Stomach (tissue), 8 donors: ENCODE measurements at regions not wholly inside any gene's neighbourhood (a gene's known extent, or its start where the extent isn't known, plus 50 kb on each side); places are given as distances from the start of the nearest gene placed in this dataset.
A peak's percentile ranks its signal among the peaks of the same experiment; 100 is the strongest.

Experiments
- DNase-seq, 2 donors: peaks; one replicate each; pipeline versions ENCODE4 v3.0.0 to v3.0.0-alpha.2; 2013 to 2019
- H3K27ac ChIP-seq, 5 donors: fragments of 200-600 bp in 4 of 5; sonication (generic) in 4 of 5; one replicate each; pipeline ENCODE4 v1.5.1; 2013 to 2019; ENCODE audit warnings: mild to moderate bottlenecking in 1 of 5, moderate library complexity in 1 of 5
- H3K27me3 ChIP-seq, 3 donors: fragments of 200-600 bp; sonication (generic); one replicate each; pipeline ENCODE4 v1.5.1; 2017 to 2019; ENCODE audit warnings: mixed run types in 1 of 3
- H3K36me3 ChIP-seq, 4 donors: fragments of 200-600 bp; sonication (generic); 1 replicate in 3 of 4; 2 replicates in 1 of 4; pipeline ENCODE4 v1.5.1; 2016 to 2019
- H3K4me1 ChIP-seq, 4 donors: fragments of 200-600 bp; sonication (generic); one replicate each; pipeline ENCODE4 v1.5.1; 2016 to 2019
- H3K4me3 ChIP-seq, 4 donors: fragments of 200-600 bp; sonication (generic) in 3 of 4; one replicate each; pipeline ENCODE4 v1.5.1; 2016 to 2019; ENCODE audit warnings: mild to moderate bottlenecking in 1 of 4
- H3K9me3 ChIP-seq, 4 donors: fragments of 200-600 bp; sonication (generic); one replicate each; pipeline ENCODE4 v1.5.1; 2016 to 2019
- EP300 ChIP-seq: sonication (generic); formaldehyde crosslinking; IDR thresholded peaks from one replicate; pipeline ENCODE4 v1.6.1; 2017; ENCODE audit warnings: antibody characterized with exemption
- POLR2A ChIP-seq, 4 donors: fragments of 450-650 bp; IDR thresholded peaks; one replicate each; pipeline ENCODE4 v1.6.1; 2016; ENCODE audit warnings: antibody characterized with exemption in 4 of 4, control low read depth in 2 of 4, mild to moderate bottlenecking in 1 of 4, moderate library complexity in 1 of 4
- POLR2AphosphoS5 ChIP-seq, 3 donors: sonication (generic); formaldehyde crosslinking; IDR thresholded peaks; one replicate each; pipeline ENCODE4 v1.6.1; 2016; ENCODE audit warnings: antibody characterized with exemption in 3 of 3
- WGBS, 5 donors: extraction: QIAGEN DNeasy Blood & Tissue Kit in 3 of 5; methylation state at CpG; one replicate each; pipeline versions ENCODE4 v1.1.5 to v1.1.7; 2013 to 2018; 5-methylcytosine and 5-hydroxymethylcytosine counted together
- intact Hi-C: fragments of 100-400 bp; cut with DNase I; formaldehyde crosslinking; loops from one replicate; pipeline ENCODE4 v1.15.1; 2023; ENCODE audit warnings: low total_unique reads
- TF ChIP-seq, protein P1 (sequence below), 7 experiments: fragments of 450-650 bp in 4 of 7; fragments of 200-600 bp in 3 of 7; sonication (generic) in 3 of 7; IDR thresholded peaks; one replicate each; pipeline ENCODE4 v1.5.1; 2016 to 2019; ENCODE audit warnings: antibody characterized with exemption in 7 of 7, control low read depth in 2 of 7, mild to moderate bottlenecking in 1 of 7
- donor health status: healthy with polysubstance abuse.
- donor health status: Bipolar disorder and iron deficiency.
- donor health status: healthy.

DNA sequence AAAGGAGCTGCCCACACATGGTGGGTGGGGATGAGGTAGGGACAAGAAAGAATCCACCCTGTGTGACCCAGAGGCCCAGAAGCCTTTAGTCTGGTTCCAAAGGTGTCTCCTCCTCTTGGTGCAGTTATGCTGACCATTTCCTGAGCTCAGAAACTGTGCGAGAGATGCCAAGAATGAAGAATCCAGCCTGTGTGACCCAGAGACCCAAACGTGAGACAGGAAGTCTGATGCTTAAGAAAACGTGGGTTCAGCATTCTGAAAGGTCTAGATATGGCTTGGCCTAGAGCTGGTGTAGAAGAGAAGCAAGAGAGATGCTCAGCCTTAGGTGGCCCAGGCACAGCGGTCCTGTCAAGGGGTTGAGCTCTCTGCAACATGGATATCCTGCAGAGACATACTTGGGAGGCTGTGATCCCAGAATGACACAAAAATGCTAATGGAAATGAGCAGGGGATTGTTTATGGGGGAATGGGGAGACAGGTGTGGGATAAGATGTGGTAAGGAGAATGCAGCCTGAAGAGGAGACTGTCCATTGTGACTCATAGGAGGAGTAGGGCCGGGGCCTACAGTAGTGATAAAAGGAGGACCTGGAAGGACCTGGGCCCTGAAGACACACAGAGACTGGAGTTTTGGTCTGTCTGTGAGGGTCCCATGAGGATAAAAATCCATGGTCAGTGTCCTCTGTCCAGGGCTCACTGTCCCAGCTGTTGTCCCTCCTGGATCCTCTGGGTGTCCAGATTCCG, 79.0 kb downstream of the ZNF280B start:
- Histone ChIP-seq H3K27me3 (peaks cover 0 to 57% (median 0%) of the 10 kb centered on the region in 3 donors), H3K9me3 (no peaks in the 10 kb centered on the region), H3K27ac (no peak overlapping the region), H3K36me3 (no peaks in the 10 kb centered on the region), H3K4me1 (no peaks in the 10 kb centered on the region), H3K4me3 (no peak overlapping the region)
- no peak for DNase-seq
- intact Hi-C loops, result no loop called here
- WGBS, 5 donors, result 51 to 58% (median 56%) methylated on average over 6 of the region's 6 CpGs
- TF ChIP-seq EP300, result no peak
- TF ChIP-seq POLR2AphosphoS5 (IDR thresholded peaks at IDR 0.05), result no peak
- TF ChIP-seq, protein P1, sequence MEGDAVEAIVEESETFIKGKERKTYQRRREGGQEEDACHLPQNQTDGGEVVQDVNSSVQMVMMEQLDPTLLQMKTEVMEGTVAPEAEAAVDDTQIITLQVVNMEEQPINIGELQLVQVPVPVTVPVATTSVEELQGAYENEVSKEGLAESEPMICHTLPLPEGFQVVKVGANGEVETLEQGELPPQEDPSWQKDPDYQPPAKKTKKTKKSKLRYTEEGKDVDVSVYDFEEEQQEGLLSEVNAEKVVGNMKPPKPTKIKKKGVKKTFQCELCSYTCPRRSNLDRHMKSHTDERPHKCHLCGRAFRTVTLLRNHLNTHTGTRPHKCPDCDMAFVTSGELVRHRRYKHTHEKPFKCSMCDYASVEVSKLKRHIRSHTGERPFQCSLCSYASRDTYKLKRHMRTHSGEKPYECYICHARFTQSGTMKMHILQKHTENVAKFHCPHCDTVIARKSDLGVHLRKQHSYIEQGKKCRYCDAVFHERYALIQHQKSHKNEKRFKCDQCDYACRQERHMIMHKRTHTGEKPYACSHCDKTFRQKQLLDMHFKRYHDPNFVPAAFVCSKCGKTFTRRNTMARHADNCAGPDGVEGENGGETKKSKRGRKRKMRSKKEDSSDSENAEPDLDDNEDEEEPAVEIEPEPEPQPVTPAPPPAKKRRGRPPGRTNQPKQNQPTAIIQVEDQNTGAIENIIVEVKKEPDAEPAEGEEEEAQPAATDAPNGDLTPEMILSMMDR (IDR thresholded peaks at IDR 0.05), result no peak
- no peak for TF ChIP-seq POLR2A (IDR thresholded peaks at IDR 0.05)

DNA sequence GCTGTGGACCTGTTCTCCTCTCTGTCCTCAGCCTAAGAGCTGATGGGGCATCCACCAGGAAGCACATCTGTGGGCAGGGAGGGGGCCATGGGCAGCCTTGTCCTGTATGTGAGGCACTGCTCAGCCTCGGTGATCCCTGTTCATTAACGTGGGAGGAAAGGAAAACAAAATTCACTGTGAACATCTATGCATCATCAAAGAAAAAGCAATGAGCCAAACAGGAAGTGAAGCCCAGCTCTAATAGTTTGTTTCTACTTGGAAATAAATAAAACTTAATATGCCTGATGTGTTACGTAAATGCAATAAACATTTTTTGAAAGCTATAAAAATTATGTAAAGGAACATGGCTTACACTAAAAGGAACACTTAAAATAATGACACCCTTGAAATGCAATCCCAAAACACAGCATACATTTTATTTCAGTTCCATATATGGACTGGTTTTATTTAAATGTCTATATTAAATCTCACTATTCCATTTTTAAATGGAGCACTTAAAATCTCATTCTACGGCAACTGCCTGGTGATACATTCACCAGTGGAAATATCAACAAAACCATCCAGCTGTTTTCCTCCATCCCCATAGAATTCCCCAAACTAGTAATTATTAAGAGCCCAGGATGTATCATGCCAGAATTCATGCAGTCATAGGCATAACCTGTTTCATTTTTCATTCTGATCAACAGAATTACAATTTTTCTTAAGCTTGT, 78.3 kb downstream of the ZNF280B start:
- peaks cover 0 to 49% (median 0%) of the 10 kb centered on the region in 3 donors for H3K27me3 ChIP-seq
- no peak overlapping the region for H3K27ac ChIP-seq
- no peak for DNase-seq
- no peak overlapping the region for H3K4me3 ChIP-seq
- WGBS, 5 donors, result 48 to 63% (median 58%) methylated on average over 4 of the region's 4 CpGs
- no peaks in the 10 kb centered on the region for H3K4me1 ChIP-seq
- no peaks in the 10 kb centered on the region for H3K9me3 ChIP-seq
- no peak for TF ChIP-seq POLR2A (IDR thresholded peaks at IDR 0.05)
- TF ChIP-seq, protein P1 (IDR thresholded peaks at IDR 0.05), result no peak
- no peak for TF ChIP-seq EP300
- no peak for TF ChIP-seq POLR2AphosphoS5 (IDR thresholded peaks at IDR 0.05)
- intact Hi-C loops, result no loop called here
- no peaks in the 10 kb centered on the region for H3K36me3 ChIP-seq

DNA sequence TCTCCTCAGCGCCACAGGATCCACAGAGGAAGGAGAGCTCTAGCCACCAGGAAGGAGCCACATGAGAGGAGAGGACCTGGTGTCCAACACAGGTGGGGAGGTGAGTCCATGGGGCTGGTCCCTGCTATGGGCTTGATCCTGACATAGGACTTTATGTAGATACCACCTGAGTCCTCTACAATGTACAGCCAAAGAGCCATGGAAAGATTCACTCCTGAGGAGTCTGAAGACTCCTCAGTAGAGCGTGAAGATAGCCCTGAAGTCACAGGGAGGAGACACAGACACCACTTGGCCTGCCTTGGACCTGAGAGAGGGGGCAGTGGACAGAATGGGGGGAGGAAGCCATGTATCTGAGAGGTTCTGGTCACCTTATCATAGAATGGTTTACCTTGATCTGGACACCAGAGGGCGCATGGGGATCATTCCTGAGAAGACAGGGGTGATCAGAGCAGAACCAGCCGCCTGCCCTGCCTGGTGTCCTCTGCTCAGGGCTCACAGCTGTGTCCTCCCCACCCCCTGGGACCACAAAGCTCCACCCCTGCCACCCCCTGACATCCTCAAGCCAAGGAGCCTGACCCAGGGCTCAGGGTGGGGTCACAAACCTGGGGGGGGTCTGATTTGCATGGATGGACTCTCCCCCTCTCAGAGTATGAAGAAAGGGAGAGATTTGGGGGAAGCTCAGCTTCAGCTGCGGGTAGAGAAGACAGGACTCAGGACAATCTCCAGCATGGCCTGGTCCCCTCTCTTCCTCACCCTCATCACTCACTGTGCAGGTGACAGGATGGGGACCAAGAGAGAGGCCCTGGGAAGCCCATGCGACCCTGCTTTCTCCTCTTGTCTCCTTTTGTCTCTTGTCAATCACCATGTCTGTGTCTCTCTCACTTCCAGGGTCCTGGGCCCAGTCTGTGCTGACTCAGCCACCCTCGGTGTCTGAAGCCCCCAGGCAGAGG, 77.0 kb downstream of the ZNF280B start:
- TF ChIP-seq, protein P1 (IDR thresholded peaks at IDR 0.05), result peak in 5 of 7 experiments; percentile 6 to 45 (median 20)
- TF ChIP-seq POLR2A (IDR thresholded peaks at IDR 0.05), result no peak
- no peaks in the 10 kb centered on the region for H3K4me1 ChIP-seq
- H3K9me3 ChIP-seq, result no peaks in the 10 kb centered on the region
- no peak overlapping the region for H3K27ac ChIP-seq
- 41 to 47% (median 45%) methylated on average over 7 of the region's 7 CpGs for WGBS, 5 donors
- no peaks in the 10 kb centered on the region for H3K36me3 ChIP-seq
- DNase-seq, result peak; percentile 60 to 80
- intact Hi-C loops, result no loop called here
- H3K4me3 ChIP-seq, result no peak overlapping the region
- peaks cover 0 to 45% (median 3%) of the 10 kb centered on the region in 3 donors for H3K27me3 ChIP-seq

DNA sequence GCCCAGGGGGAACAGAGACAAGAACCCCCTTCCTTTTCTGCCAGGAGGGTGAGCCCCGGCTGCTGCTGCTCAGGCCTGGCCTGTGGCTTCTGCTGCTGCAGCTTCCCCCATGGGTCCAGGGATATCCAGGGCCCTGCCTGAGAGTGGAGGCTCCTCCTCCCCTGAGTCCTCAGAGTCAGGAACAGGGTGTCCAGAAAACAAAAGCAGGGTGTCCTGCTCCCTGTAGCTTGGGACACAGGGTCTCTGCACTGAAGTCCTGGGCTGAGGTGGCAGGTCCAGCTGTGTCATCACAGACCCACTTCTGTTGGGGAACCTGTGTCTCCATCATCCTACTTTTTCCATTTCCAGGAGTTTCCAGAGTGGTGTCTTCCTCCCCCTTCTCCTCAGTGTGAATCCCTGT, 76.1 kb downstream of the ZNF280B start:
- intact Hi-C loops, result no loop called here
- Histone ChIP-seq H3K36me3 (no peaks in the 10 kb centered on the region), H3K4me3 (no peak overlapping the region), H3K27ac (no peak overlapping the region), H3K9me3 (no peaks in the 10 kb centered on the region), H3K4me1 (no peaks in the 10 kb centered on the region), H3K27me3 (peaks cover 0 to 43% (median 3%) of the 10 kb centered on the region in 3 donors)
- TF ChIP-seq EP300 (no peak), POLR2AphosphoS5 (IDR thresholded peaks at IDR 0.05) (no peak), POLR2A (IDR thresholded peaks at IDR 0.05) (no peak)
- TF ChIP-seq, protein P1 (IDR thresholded peaks at IDR 0.05), result no peak
- 47 to 70% (median 60%) methylated on average over 1 of the region's 1 CpG for WGBS, 5 donors
- DNase-seq, result no peak
